Body of pancreas (tissue), 4 donors: ENCODE measurements at regions not wholly inside any gene's neighbourhood (a gene's known extent, or its start where the extent isn't known, plus 50 kb on each side); places are given as distances from the start of the nearest gene placed in this dataset.
"Not testable (repeated sequence)": the region's sequence is repeated elsewhere in the genome, so short reads cannot be mapped to it uniquely, and the experiment has no call there.

ENCODE experiments used
- ATAC-seq: fragments of 150-250 bp; one replicate; pipeline ENCODE4 v1.9.1; 2016
- DNase-seq, 4 donors: peaks; one replicate each; pipeline ENCODE4 v3.0.0-alpha.2; 2019
- H3K27ac ChIP-seq, 4 donors: fragments of 200-600 bp; sonication (generic); 1 replicate in 3 of 4; 2 replicates in 1 of 4; pipeline versions ENCODE4 v1.5.1 to v1.6.1; 2016 to 2019; ENCODE audit warnings: mild to moderate bottlenecking in 1 of 4, mixed read lengths in 1 of 4, moderate library complexity in 1 of 4
- H3K27me3 ChIP-seq, 2 donors: fragments of 200-600 bp; sonication (generic); one replicate each; pipeline ENCODE4 v1.6.0; 2016; ENCODE audit warnings: mild to moderate bottlenecking in 1 of 2
- H3K36me3 ChIP-seq, 2 donors: fragments of 200-600 bp; sonication (generic); replicated peaks in 1 of 2; 2 replicates each; pipeline ENCODE4 v1.5.1; 2016; ENCODE audit warnings: low read depth in 2 of 2; ENCODE audit not compliant: insufficient read depth in 1 of 2
- H3K4me1 ChIP-seq: fragments of 200-600 bp; sonication (generic); one replicate; pipeline ENCODE4 v1.6.0; 2016
- H3K4me3 ChIP-seq, 2 donors: fragments of 200-600 bp; sonication (generic); 1 replicate in 1 of 2; 2 replicates in 1 of 2; pipeline ENCODE4 v1.5.1; 2016 to 2019
- H3K9me3 ChIP-seq, 3 donors: fragments of 200-600 bp; sonication (generic); 1 replicate in 2 of 3; 2 replicates in 1 of 3; pipeline ENCODE4 v1.5.1; 2016
- POLR2A ChIP-seq, 3 donors: fragments of 450-650 bp; IDR thresholded peaks; one replicate each; pipeline ENCODE4 v1.6.1; 2016; ENCODE audit warnings: antibody characterized with exemption in 3 of 3, mild to moderate bottlenecking in 2 of 3
- WGBS, 2 donors: methylation state at CpG; one replicate each; pipeline ENCODE4 v1.1.5; 2017; 5-methylcytosine and 5-hydroxymethylcytosine counted together
- intact Hi-C: fragments of 100-400 bp; cut with DNase I; formaldehyde crosslinking; loops from one replicate; pipeline ENCODE4 v1.15.1; 2023
- TF ChIP-seq, protein P1 (sequence below), 7 experiments: fragments of 450-650 bp in 4 of 7; fragments of 200-600 bp in 3 of 7; sonication (generic) in 3 of 7; IDR thresholded peaks; one replicate each; pipeline ENCODE4 v1.5.1; 2016 to 2019; ENCODE audit warnings: antibody characterized with exemption in 7 of 7

DNA sequence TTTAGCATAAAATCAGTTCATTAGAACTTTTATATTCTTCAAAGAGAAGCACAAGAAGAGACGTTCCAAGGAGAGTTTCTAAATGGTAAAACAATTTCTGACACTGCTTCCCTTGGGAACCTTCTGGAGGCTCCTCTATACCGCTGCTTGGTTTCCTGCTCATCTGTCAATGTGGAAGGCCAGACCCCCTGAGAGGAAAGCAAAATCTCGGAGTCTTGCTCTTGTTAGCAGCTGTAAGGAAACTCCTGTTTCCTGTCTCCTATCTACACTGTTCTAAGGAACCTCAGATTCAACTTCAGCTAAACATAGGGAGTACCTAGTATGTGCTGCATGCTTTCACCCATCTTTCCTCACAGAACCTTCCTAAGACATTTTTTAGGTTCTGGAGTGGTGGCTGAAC lies 322.2 kb downstream of the BMPER start:
- 27 to 49% methylated on average over 3 of the region's 3 CpGs for WGBS, 2 donors
- TF ChIP-seq, protein P1, sequence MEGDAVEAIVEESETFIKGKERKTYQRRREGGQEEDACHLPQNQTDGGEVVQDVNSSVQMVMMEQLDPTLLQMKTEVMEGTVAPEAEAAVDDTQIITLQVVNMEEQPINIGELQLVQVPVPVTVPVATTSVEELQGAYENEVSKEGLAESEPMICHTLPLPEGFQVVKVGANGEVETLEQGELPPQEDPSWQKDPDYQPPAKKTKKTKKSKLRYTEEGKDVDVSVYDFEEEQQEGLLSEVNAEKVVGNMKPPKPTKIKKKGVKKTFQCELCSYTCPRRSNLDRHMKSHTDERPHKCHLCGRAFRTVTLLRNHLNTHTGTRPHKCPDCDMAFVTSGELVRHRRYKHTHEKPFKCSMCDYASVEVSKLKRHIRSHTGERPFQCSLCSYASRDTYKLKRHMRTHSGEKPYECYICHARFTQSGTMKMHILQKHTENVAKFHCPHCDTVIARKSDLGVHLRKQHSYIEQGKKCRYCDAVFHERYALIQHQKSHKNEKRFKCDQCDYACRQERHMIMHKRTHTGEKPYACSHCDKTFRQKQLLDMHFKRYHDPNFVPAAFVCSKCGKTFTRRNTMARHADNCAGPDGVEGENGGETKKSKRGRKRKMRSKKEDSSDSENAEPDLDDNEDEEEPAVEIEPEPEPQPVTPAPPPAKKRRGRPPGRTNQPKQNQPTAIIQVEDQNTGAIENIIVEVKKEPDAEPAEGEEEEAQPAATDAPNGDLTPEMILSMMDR (IDR thresholded peaks at IDR 0.05) = no peak
- no peak for TF ChIP-seq POLR2A (IDR thresholded peaks at IDR 0.05)
- H3K36me3 ChIP-seq = no peaks in the 10 kb centered on the region
- no peaks in the 10 kb centered on the region for H3K9me3 ChIP-seq
- H3K27me3 ChIP-seq = no peaks in the 10 kb centered on the region
- H3K27ac ChIP-seq = no peak overlapping the region
- no peaks in the 10 kb centered on the region for H3K4me1 ChIP-seq
- DNase-seq (no peak), ATAC-seq (no peak)
- H3K4me3 ChIP-seq = no peak overlapping the region
- intact Hi-C loops = no loop called here

DNA sequence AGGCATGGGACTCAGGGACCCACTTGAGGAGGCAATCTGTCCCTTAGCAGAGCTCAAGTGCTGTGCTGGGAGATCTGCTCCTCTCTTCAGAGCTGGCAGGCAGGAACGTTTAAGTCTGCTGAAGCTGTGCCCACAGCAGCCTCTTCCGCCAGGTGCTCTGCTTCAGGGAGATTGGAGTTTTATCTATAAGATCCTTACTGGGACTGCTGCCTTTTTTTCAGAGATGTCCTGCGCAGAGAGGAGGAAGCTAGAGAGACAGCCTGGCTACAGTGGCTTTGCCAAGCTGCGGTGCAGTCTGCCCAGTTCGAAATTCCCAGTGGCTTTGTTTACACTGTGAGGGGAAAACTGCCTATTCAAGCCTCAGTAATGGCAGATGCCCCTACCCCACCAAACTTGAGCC lies 329.8 kb downstream of the BMPER start:
- ATAC-seq, intact Hi-C loops, H3K27me3 ChIP-seq, H3K9me3 ChIP-seq, H3K4me3 ChIP-seq, H3K36me3 ChIP-seq, H3K27ac ChIP-seq, H3K4me1 ChIP-seq, DNase-seq: not testable (repeated sequence)
- 61 to 63% methylated on average over 5 of the region's 5 CpGs for WGBS, 2 donors

DNA sequence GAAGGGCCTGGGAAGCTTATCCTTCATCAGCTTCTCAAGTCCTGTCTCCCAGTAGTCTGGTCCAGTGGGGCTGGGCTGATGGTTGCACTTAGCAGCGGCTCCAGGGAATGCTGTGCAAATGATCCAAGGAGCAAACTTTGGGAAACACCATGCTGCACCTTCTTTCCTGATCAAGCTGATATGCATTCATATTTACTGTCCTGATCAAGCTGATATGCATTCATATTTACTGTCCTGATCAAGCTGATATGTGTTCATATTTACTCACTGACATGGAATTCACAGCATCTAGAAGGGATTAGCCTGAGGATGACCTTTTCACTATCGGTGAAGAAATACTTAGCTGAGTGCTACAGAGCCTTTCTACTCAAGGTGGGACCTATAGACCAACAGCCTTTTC lies 330.7 kb downstream of the BMPER start:
- H3K27me3 ChIP-seq = no peaks in the 10 kb centered on the region
- WGBS, 2 donors = 74 to 78% methylated on average over 2 of the region's 2 CpGs
- H3K4me1 ChIP-seq = no peaks in the 10 kb centered on the region
- no peaks in the 10 kb centered on the region for H3K9me3 ChIP-seq
- H3K4me3 ChIP-seq = no peak overlapping the region
- DNase-seq (no peak), ATAC-seq (no peak)
- TF ChIP-seq POLR2A (IDR thresholded peaks at IDR 0.05) = no peak
- TF ChIP-seq, protein P1 (IDR thresholded peaks at IDR 0.05) = no peak
- no peak overlapping the region for H3K27ac ChIP-seq
- H3K36me3 ChIP-seq = no peaks in the 10 kb centered on the region
- intact Hi-C loops = no loop called here

DNA sequence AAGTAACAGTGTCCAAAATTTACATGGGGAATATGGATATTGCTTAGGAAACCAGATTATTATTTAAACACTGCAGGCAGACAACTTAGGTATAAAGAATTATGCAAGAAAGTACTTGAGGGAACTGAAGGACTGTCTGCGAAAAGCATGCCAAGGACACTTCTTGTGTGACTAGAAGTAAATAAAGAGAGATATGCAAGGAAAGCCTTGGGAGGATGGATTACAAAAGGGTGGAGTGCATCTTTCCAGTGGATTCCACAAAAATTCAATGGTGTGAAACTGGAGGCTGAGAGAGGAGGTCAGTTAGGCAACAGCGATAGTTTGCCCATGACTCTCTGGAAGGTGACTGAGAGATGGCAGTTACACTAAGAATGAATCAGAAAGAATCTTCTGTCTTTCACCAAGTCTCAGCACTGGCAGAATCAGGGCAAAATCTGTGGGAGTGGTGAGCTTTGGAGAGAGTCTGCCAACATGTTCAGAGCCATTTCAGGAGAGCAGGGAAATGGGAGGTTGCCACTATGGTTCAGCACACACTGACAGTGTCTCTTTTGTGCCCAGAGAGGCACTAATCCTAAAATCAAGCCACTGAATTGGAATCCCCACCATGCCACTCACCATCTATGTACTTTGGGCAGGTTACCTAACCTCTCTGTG lies 331.6 kb downstream of the BMPER start:
- no peaks in the 10 kb centered on the region for H3K4me1 ChIP-seq
- ATAC-seq (no peak), DNase-seq (no peak)
- WGBS, 2 donors = 35 to 63% methylated on average over 2 of the region's 2 CpGs
- no peak overlapping the region for H3K4me3 ChIP-seq
- intact Hi-C loops = no loop called here
- no peak overlapping the region for H3K27ac ChIP-seq
- no peaks in the 10 kb centered on the region for H3K27me3 ChIP-seq
- no peak for TF ChIP-seq POLR2A (IDR thresholded peaks at IDR 0.05)
- TF ChIP-seq, protein P1 (IDR thresholded peaks at IDR 0.05) = no peak
- H3K36me3 ChIP-seq = no peaks in the 10 kb centered on the region
- no peaks in the 10 kb centered on the region for H3K9me3 ChIP-seq

DNA sequence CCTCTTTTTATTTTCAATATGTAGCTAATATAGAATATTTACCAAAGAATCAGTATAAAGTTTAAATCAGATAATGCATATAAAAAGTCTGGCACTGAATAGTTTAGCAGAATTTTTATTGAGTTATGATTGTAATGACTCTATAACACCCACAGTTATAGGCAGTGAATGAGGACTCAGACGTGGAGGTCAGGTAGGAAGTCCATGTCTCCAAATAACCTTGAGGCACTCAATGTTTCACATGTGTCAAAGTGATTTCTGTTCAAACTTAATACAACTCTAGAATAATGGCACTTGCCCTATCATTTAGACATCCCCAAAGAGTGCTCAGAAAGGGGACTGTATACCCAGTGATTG lies 332.1 kb downstream of the BMPER start:
- no peak for TF ChIP-seq POLR2A (IDR thresholded peaks at IDR 0.05)
- TF ChIP-seq, protein P1 (IDR thresholded peaks at IDR 0.05) = no peak
- Histone ChIP-seq H3K4me1 (no peaks in the 10 kb centered on the region), H3K4me3 (no peak overlapping the region), H3K36me3 (no peaks in the 10 kb centered on the region), H3K9me3 (no peaks in the 10 kb centered on the region), H3K27ac (no peak overlapping the region), H3K27me3 (no peaks in the 10 kb centered on the region)
- 35 to 41% methylated on average over 1 of the region's 1 CpG for WGBS, 2 donors
- intact Hi-C loops = no loop called here
- ATAC-seq (no peak), DNase-seq (no peak)
